ENCODE measurements at regions not wholly inside any gene's neighbourhood (a gene's known extent, or its start where the extent isn't known, plus 50 kb on each side); places are given as distances from the start of the nearest gene placed in this dataset.

- TF ChIP-seq CTCF (IDR thresholded peaks at IDR 0.05), result no peak
- no peak for TF ChIP-seq POLR2A (IDR thresholded peaks at IDR 0.05)
These were observed 190.2 kb upstream of the CPEB2 start for GRCh38 chr4:14812101-14812500.

Measured in adrenal gland (tissue), 5 donors.